KMS-11 (cell line): ENCODE measurements at regions not wholly inside any gene's neighbourhood (a gene's known extent, or its start where the extent isn't known, plus 50 kb on each side); places are given as distances from the start of the nearest gene placed in this dataset.

Source experiments
- H2AFZ ChIP-seq: fragments of 200-600 bp; sonication (generic); 2 replicates; pipeline ENCODE4 v1.6.1; 2016; ENCODE audit warnings: antibody characterized with exemption, mixed run types, low read depth
- H3K27ac ChIP-seq: fragments of 200-600 bp; sonication (generic); 2 replicates; pipeline ENCODE4 v1.6.1; 2016; ENCODE audit warnings: mild to moderate bottlenecking, mixed run types
- H3K27me3 ChIP-seq: fragments of 200-600 bp; sonication (generic); 2 replicates; pipeline ENCODE4 v1.6.1; 2017; ENCODE audit warnings: mild to moderate bottlenecking, low read depth, mixed run types, moderate library complexity; ENCODE audit not compliant: insufficient read depth
- H3K36me3 ChIP-seq: fragments of 200-600 bp; sonication (generic); 2 replicates; pipeline ENCODE4 v1.6.1; 2017; ENCODE audit warnings: mild to moderate bottlenecking, mixed run types; ENCODE audit not compliant: insufficient read depth
- H3K4me1 ChIP-seq: fragments of 200-600 bp; sonication (generic); 2 replicates; pipeline ENCODE4 v1.6.1; 2016; ENCODE audit warnings: mild to moderate bottlenecking, low read depth, mixed run types; ENCODE audit not compliant: poor library complexity, severe bottlenecking
- H3K4me2 ChIP-seq: fragments of 200-600 bp; sonication (generic); 2 replicates; pipeline ENCODE4 v1.7.0; 2016; ENCODE audit warnings: mild to moderate bottlenecking, mixed run types
- H3K4me3 ChIP-seq: fragments of 200-600 bp; sonication (generic); IDR thresholded peaks from 2 replicates; pipeline ENCODE4 v1.6.1; 2017; ENCODE audit warnings: low read depth, low read length, mixed read lengths; ENCODE audit not compliant: insufficient read depth
- H3K79me2 ChIP-seq: fragments of 200-600 bp; sonication (generic); 2 replicates; pipeline ENCODE4 v1.6.1; 2016; ENCODE audit warnings: low read depth, mixed run types; ENCODE audit not compliant: insufficient read depth
- H3K9ac ChIP-seq: fragments of 200-600 bp; sonication (generic); 2 replicates; pipeline ENCODE4 v1.6.1; 2016; ENCODE audit warnings: mild to moderate bottlenecking, mixed run types
- H4K20me1 ChIP-seq: fragments of 200-600 bp; sonication (generic); 2 replicates; pipeline ENCODE4 v1.6.1; 2016; ENCODE audit warnings: mild to moderate bottlenecking, mixed run types; ENCODE audit not compliant: insufficient read depth
- TF ChIP-seq, protein P1 (sequence below): fragments of 200-600 bp; sonication (generic); conservative IDR thresholded peaks from 2 replicates; pipeline ENCODE4 v1.6.1; 2017; ENCODE audit warnings: low read depth, mild to moderate bottlenecking, antibody characterized with exemption, low read length, moderate library complexity, mixed read lengths

DNA sequence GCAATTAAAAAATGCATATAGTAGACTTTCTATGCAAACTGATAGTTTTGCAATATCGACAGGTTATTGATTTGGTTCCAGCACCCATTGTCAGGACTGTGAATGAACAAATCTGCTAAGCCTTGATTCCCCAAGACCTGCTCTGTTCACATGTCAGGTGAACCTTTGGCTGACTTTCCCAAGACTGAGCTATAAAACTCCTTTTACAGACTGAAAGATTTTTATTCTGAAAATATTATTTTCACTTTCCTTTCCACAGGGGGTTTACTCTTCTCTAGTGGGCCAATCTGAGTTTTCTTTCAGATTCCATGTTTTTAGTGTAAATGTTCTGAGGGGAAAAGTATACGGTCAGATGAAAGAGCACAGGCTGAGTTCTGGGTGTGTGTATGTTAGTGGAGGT lies 199.2 kb upstream of the BMPER start:
- Histone ChIP-seq H3K4me1 (peaks cover 10% of the 10 kb centered on the region), H3K27ac (no peak overlapping the region), H3K4me3 (no peak overlapping the region), H3K36me3 (no peaks in the 10 kb centered on the region), H3K79me2 (no peaks in the 10 kb centered on the region), H3K27me3 (no peaks in the 10 kb centered on the region), H2AFZ (no peak overlapping the region), H3K4me2 (no peak overlapping the region), H4K20me1 (no peaks in the 10 kb centered on the region), H3K9ac (no peak overlapping the region)
- TF ChIP-seq, protein P1, sequence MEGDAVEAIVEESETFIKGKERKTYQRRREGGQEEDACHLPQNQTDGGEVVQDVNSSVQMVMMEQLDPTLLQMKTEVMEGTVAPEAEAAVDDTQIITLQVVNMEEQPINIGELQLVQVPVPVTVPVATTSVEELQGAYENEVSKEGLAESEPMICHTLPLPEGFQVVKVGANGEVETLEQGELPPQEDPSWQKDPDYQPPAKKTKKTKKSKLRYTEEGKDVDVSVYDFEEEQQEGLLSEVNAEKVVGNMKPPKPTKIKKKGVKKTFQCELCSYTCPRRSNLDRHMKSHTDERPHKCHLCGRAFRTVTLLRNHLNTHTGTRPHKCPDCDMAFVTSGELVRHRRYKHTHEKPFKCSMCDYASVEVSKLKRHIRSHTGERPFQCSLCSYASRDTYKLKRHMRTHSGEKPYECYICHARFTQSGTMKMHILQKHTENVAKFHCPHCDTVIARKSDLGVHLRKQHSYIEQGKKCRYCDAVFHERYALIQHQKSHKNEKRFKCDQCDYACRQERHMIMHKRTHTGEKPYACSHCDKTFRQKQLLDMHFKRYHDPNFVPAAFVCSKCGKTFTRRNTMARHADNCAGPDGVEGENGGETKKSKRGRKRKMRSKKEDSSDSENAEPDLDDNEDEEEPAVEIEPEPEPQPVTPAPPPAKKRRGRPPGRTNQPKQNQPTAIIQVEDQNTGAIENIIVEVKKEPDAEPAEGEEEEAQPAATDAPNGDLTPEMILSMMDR: no peak

DNA sequence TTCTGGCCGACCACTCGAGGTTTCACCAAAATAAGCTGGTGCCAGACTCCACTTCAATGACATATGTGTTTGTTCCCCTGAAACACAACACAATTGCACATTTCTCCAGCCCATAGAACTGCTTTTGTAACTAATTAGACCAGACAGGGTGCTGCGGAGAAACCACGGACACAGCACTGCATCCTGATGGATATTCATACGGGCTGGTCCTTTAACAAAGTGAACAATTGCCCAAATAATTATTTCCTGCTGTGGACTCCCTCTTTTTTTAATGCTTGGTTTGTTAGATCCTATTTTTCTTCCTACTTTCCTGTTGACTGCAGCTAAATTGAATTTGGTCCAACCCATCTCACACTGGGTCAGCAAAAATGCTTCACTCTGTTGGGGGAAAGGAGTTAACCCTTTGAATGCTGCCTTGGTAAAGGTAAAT lies 198.6 kb upstream of the BMPER start:
- Histone ChIP-seq H3K4me1 (peaks cover 10% of the 10 kb centered on the region), H3K9ac (no peak overlapping the region), H2AFZ (no peak overlapping the region), H3K27me3 (no peaks in the 10 kb centered on the region), H3K4me2 (no peak overlapping the region), H3K27ac (no peak overlapping the region), H3K79me2 (no peaks in the 10 kb centered on the region), H3K4me3 (no peak overlapping the region), H4K20me1 (no peaks in the 10 kb centered on the region), H3K36me3 (no peaks in the 10 kb centered on the region)
- TF ChIP-seq, protein P1: no peak

DNA sequence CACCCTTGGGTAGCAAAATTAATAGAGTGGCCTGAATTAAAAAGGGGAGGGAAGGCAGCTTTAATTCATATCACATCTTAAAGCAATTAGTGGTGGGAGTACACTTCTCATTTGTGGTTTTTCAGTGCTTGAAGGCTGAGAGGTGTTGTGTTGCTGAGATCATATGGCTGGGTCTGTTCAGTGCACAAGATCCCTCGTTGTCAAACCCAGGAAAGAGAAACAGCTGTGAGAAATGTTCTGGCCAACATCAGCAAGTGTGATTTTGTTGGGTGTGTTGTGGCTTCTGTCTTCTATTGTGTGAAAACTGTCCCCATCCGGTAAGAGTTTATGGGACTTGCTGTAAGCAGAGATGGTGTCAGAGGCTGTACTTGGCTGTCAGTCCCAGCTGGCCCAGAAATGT lies 197.9 kb upstream of the BMPER start:
- Histone ChIP-seq H2AFZ (no peak overlapping the region), H3K4me1 (peaks cover 4% of the 10 kb centered on the region), H3K36me3 (no peaks in the 10 kb centered on the region), H4K20me1 (no peaks in the 10 kb centered on the region), H3K9ac (no peak overlapping the region), H3K4me2 (no peak overlapping the region), H3K4me3 (no peak overlapping the region), H3K27ac (no peak overlapping the region), H3K27me3 (no peaks in the 10 kb centered on the region), H3K79me2 (no peaks in the 10 kb centered on the region)
- TF ChIP-seq, protein P1: no peak

DNA sequence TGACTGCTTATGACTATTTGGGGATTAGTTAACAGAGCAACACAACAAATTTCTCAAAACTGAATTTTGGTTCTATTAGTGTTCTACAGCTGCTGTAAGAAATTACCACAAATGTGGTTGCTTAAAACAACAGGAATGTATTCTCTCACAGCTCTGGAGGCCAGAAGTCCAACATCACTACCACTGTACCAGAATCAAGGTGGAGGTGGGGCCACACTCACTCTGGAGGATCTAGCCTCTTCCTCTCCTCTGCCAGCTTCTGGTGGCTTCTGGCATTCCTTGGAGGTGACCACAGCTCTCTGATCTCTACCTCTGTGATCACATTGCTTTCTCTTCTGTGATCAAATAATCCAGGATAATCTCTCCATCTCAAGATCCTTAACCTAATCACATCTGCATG lies 194.7 kb upstream of the BMPER start:
- Histone ChIP-seq H3K9ac (no peak overlapping the region), H2AFZ (no peak overlapping the region), H3K36me3 (no peaks in the 10 kb centered on the region), H3K27ac (no peak overlapping the region), H3K4me3 (no peak overlapping the region), H3K79me2 (no peaks in the 10 kb centered on the region), H3K27me3 (no peaks in the 10 kb centered on the region), H3K4me1 (no peaks in the 10 kb centered on the region), H3K4me2 (no peak overlapping the region), H4K20me1 (no peaks in the 10 kb centered on the region)
- TF ChIP-seq, protein P1: no peak
